ENCODE measurements at regions not wholly inside any gene's neighbourhood (a gene's known extent, or its start where the extent isn't known, plus 50 kb on each side); places are given as distances from the start of the nearest gene placed in this dataset.

- TF ChIP-seq, protein P1, sequence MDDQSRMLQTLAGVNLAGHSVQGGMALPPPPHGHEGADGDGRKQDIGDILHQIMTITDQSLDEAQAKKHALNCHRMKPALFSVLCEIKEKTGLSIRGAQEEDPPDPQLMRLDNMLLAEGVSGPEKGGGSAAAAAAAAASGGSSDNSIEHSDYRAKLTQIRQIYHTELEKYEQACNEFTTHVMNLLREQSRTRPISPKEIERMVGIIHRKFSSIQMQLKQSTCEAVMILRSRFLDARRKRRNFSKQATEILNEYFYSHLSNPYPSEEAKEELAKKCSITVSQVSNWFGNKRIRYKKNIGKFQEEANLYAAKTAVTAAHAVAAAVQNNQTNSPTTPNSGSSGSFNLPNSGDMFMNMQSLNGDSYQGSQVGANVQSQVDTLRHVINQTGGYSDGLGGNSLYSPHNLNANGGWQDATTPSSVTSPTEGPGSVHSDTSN (IDR thresholded peaks at IDR 0.05) = peak; percentile 64
- 0 out of 4 replicates have a peak, but pooled peaks of 1 of the 2 experiments have one; percentile 26 for TF ChIP-seq EP300 (IDR thresholded peaks at IDR 0.05; ENCODE audit: borderline replicate concordance in 1 of 2, low read depth in 1 of 2, low read length in 1 of 2)
- 0 out of 2 replicates have a peak, but pooled peaks have one; percentile 5 for TF ChIP-seq NFIC (IDR thresholded peaks at IDR 0.05; ENCODE audit: borderline replicate concordance)
- TF ChIP-seq CHD2 (IDR thresholded peaks at IDR 0.05; ENCODE audit: low read length, partially characterized antibody) = no peak
- no peak for TF ChIP-seq NRF1 (IDR thresholded peaks at IDR 0.05; ENCODE audit: low read depth, low read length)
Measured at GRCh38 chr6:105603788-105604586, 201.1 kb upstream of the PREP start (continued).

DNA sequence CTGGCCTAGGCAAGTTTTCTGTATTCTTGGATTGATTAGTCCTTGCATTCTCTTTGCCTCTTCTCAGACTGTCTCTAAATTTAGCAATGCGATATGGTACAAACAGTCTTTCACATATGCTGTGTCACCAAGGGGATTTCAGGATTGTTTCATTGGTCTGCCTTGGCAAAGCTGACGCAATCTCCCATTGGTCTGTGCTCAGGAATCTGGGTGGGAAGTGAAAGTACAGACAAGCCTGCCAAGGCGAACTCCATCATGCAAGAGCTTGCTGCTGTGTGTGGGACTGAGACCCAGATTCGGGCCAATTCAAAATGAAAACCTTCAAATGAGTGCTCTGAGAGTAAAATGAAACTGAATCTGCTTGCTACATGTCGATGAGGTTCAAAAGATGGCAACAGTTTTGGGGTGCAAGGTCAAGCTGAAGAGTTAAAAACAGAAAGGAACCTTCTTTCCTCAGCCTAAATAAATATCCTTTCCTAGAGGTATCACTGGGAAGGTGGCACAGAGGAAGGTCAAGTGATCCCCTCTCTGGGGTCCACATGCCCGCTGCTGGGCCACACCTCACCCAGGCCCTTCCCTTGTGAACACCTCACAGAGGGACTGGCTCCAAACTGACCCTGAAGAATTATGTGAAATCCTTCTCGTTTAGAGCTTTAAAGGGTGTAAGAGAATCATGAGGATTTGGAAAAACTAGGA lies 198.8 kb upstream of the PREP start:
- H3K9ac ChIP-seq = peak overlapping the region; percentile 80
- H3K4me3 ChIP-seq (ENCODE audit: low read depth in 2 of 2, low read length in 1 of 2) = peak overlapping the region in 1 of 2 experiments; percentile 54; a peak in 2 of 4 replicates
- WGBS (ENCODE audit: low lambda C conversion rate) = 16% methylated on average over 7 of the region's 7 CpGs
- H3K79me2 ChIP-seq (ENCODE audit: insufficient read depth) = no peaks in the 10 kb centered on the region
- no peak for DNase-seq
- peaks cover 0 to 25% of the 10 kb centered on the region in 2 experiments for H3K4me1 ChIP-seq (ENCODE audit: control insufficient read depth in 1 of 2, insufficient read depth in 2 of 2, low read depth in 1 of 2, low read length in 1 of 2)
- H4K20me1 ChIP-seq (ENCODE audit: insufficient read depth) = no peaks in the 10 kb centered on the region
- no peaks in the 10 kb centered on the region for H3K9me2 ChIP-seq
- peak overlapping the region; percentile 82 to 100 for H3K27ac ChIP-seq (ENCODE audit: low read depth in 2 of 2, low read length in 1 of 2)
- H3K36me3 ChIP-seq (replicated peaks in 1 of 2; ENCODE audit: control insufficient read depth in 1 of 2, insufficient read depth in 2 of 2, low read length in 1 of 2) = no peaks in the 10 kb centered on the region
- peaks cover 23% of the 10 kb centered on the region for H3F3A ChIP-seq (replicated peaks; ENCODE audit: insufficient read depth)
- H3K27me3 ChIP-seq (ENCODE audit: insufficient read depth) = no peaks in the 10 kb centered on the region
- ChIA-PET CTCF (no interaction called here), POLR2A (no interaction called here)
- H2AFZ ChIP-seq (ENCODE audit: low read depth) = peak overlapping the region; percentile 70
- peak overlapping the region; percentile 47 for H3K4me2 ChIP-seq
- no peaks in the 10 kb centered on the region for H3K9me3 ChIP-seq
- TF ChIP-seq SIN3A (IDR thresholded peaks at IDR 0.05; ENCODE audit: borderline replicate concordance, low read depth, low read length) = no peak
- peak; percentile 33; the same call in 1 of the 2 replicates for TF ChIP-seq JUND (IDR thresholded peaks at IDR 0.05)
- TF ChIP-seq RFX5 (IDR thresholded peaks at IDR 0.05; ENCODE audit: low read length) = no peak
- no peak for TF ChIP-seq RAD21 (IDR thresholded peaks at IDR 0.05; ENCODE audit: low read length)
- peak; percentile 54; the same call in 1 of the 2 replicates for TF ChIP-seq TCF12 (IDR thresholded peaks at IDR 0.05)
- TF ChIP-seq, protein P2, sequence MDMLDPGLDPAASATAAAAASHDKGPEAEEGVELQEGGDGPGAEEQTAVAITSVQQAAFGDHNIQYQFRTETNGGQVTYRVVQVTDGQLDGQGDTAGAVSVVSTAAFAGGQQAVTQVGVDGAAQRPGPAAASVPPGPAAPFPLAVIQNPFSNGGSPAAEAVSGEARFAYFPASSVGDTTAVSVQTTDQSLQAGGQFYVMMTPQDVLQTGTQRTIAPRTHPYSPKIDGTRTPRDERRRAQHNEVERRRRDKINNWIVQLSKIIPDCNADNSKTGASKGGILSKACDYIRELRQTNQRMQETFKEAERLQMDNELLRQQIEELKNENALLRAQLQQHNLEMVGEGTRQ (IDR thresholded peaks at IDR 0.05; ENCODE audit: borderline replicate concordance, low read depth, low read length) = no peak
- TF ChIP-seq FOXJ3 (CRISPR knock-in tag; IDR thresholded peaks at IDR 0.05) = no peak
- TF ChIP-seq, protein P3, sequence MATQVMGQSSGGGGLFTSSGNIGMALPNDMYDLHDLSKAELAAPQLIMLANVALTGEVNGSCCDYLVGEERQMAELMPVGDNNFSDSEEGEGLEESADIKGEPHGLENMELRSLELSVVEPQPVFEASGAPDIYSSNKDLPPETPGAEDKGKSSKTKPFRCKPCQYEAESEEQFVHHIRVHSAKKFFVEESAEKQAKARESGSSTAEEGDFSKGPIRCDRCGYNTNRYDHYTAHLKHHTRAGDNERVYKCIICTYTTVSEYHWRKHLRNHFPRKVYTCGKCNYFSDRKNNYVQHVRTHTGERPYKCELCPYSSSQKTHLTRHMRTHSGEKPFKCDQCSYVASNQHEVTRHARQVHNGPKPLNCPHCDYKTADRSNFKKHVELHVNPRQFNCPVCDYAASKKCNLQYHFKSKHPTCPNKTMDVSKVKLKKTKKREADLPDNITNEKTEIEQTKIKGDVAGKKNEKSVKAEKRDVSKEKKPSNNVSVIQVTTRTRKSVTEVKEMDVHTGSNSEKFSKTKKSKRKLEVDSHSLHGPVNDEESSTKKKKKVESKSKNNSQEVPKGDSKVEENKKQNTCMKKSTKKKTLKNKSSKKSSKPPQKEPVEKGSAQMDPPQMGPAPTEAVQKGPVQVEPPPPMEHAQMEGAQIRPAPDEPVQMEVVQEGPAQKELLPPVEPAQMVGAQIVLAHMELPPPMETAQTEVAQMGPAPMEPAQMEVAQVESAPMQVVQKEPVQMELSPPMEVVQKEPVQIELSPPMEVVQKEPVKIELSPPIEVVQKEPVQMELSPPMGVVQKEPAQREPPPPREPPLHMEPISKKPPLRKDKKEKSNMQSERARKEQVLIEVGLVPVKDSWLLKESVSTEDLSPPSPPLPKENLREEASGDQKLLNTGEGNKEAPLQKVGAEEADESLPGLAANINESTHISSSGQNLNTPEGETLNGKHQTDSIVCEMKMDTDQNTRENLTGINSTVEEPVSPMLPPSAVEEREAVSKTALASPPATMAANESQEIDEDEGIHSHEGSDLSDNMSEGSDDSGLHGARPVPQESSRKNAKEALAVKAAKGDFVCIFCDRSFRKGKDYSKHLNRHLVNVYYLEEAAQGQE (IDR thresholded peaks at IDR 0.05; ENCODE audit: low read depth, low read length) = no peak
- no peak for TF ChIP-seq SMC3 (IDR thresholded peaks at IDR 0.05; ENCODE audit: low read depth, low read length)
- no peak for TF ChIP-seq NRF1 (IDR thresholded peaks at IDR 0.05; ENCODE audit: low read depth, low read length)
- TF ChIP-seq NFIC (IDR thresholded peaks at IDR 0.05; ENCODE audit: borderline replicate concordance) = peak; percentile 67
- TF ChIP-seq, protein P1 (IDR thresholded peaks at IDR 0.05) = peak; percentile 58
- TF ChIP-seq, protein P4, sequence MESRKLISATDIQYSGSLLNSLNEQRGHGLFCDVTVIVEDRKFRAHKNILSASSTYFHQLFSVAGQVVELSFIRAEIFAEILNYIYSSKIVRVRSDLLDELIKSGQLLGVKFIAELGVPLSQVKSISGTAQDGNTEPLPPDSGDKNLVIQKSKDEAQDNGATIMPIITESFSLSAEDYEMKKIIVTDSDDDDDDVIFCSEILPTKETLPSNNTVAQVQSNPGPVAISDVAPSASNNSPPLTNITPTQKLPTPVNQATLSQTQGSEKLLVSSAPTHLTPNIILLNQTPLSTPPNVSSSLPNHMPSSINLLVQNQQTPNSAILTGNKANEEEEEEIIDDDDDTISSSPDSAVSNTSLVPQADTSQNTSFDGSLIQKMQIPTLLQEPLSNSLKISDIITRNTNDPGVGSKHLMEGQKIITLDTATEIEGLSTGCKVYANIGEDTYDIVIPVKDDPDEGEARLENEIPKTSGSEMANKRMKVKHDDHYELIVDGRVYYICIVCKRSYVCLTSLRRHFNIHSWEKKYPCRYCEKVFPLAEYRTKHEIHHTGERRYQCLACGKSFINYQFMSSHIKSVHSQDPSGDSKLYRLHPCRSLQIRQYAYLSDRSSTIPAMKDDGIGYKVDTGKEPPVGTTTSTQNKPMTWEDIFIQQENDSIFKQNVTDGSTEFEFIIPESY (IDR thresholded peaks at IDR 0.05; ENCODE audit: borderline replicate concordance, low read depth) = no peak
- TF ChIP-seq MEF2A (IDR thresholded peaks at IDR 0.05; ENCODE audit: borderline replicate concordance, low read depth) = peak; percentile 52; the same call in 1 of the 2 replicates
- no peak for TF ChIP-seq RXRA (IDR thresholded peaks at IDR 0.05; ENCODE audit: borderline replicate concordance, low read depth)
- TF ChIP-seq MAX (IDR thresholded peaks at IDR 0.05; ENCODE audit: low read depth) = peak; percentile 78
- no peak for TF ChIP-seq GABPA (IDR thresholded peaks at IDR 0.05; ENCODE audit: low read depth)
